ENCODE measurements at regions not wholly inside any gene's neighbourhood (a gene's known extent, or its start where the extent isn't known, plus 50 kb on each side); places are given as distances from the start of the nearest gene placed in this dataset.

- intact Hi-C loops (cut with micrococcal nuclease) = no loop called here
- no peak for DNase-seq
These were observed 133.1 kb upstream of the NPVF start for GRCh38 chr7:25361387-25361786.

GRCh38 chr7:25361863-25362262, 133.6 kb upstream of the NPVF start:
- Mint-ChIP-seq H3K4me3 (no peak overlapping the region), H3K4me1 (no peaks in the 10 kb centered on the region), H3K27me3 (peaks cover 35% of the 10 kb centered on the region), H3K9me3 (ENCODE audit: insufficient read depth) (no peaks in the 10 kb centered on the region), H3K27ac (no peak overlapping the region)
- Histone ChIP-seq H3K36me3 (replicated peaks in 1 of 2; ENCODE audit: control extremely low read depth in 1 of 2, control insufficient read depth in 1 of 2, extremely low read depth in 1 of 2, insufficient read depth in 2 of 2, low read length in 1 of 2) (no peaks in the 10 kb centered on the region), H3K4me1 (ENCODE audit: control insufficient read depth in 2 of 2, insufficient read depth in 2 of 2, low read length in 2 of 2) (no peaks in the 10 kb centered on the region), H2AFZ (ENCODE audit: insufficient read depth, low read depth, low read length, poor library complexity, severe bottlenecking) (no peak overlapping the region), H4K20me1 (ENCODE audit: control insufficient read depth, insufficient read depth, low read length, poor library complexity, severe bottlenecking) (no peaks in the 10 kb centered on the region), H3K9ac (ENCODE audit: low read length) (no peak overlapping the region), H3K4me2 (replicated peaks; ENCODE audit: low read depth, low read length, poor library complexity, severe bottlenecking) (no peak overlapping the region), H3K27ac (ENCODE audit: low read length in 2 of 2) (no peak overlapping the region), H3K9me3 (ENCODE audit: control extremely low read depth in 1 of 3, control insufficient read depth in 2 of 3, insufficient read depth in 1 of 3, low read length in 2 of 3) (no peaks in the 10 kb centered on the region), H3K4me3 (ENCODE audit: control extremely low read depth in 1 of 5, extremely low read depth in 1 of 5, insufficient read depth in 1 of 5, low read depth in 2 of 5, low read length in 4 of 5) (no peak overlapping the region), H3K27me3 (replicated peaks in 1 of 4; ENCODE audit: control extremely low read depth in 1 of 4, control insufficient read depth in 3 of 4, insufficient read depth in 4 of 4, low read length in 3 of 4) (peaks cover 0 to 2% (median 0%) of the 10 kb centered on the region in 4 experiments), H3K79me2 (ENCODE audit: control insufficient read depth, insufficient read depth, low read length) (no peaks in the 10 kb centered on the region)
- intact Hi-C loops (cut with micrococcal nuclease) = no loop called here
- ATAC-seq (ENCODE audit: low read depth) (no peak), DNase-seq (no peak)
- POLR2A ChIA-PET = no interaction called here
- WGBS (ENCODE audit: insufficient coverage) = no CpG with 5 or more reads among the region's 1 CpG
- CTCF ChIA-PET = no interaction called here
- no peak for TF ChIP-seq EZH2 (IDR thresholded peaks at IDR 0.05; ENCODE audit: borderline replicate concordance, insufficient read depth, low read depth, low read length, poor library complexity, severe bottlenecking)
- no peak for TF ChIP-seq CTCF (IDR thresholded peaks at IDR 0.05)

More at GRCh38 chr7:25361387-25361786, 133.1 kb upstream of the NPVF start:
- WGBS (ENCODE audit: insufficient coverage) = 100% methylated on average over 1 of the region's 5 CpGs
- Histone ChIP-seq H3K36me3 (replicated peaks in 1 of 2; ENCODE audit: control extremely low read depth in 1 of 2, control insufficient read depth in 1 of 2, extremely low read depth in 1 of 2, insufficient read depth in 2 of 2, low read length in 1 of 2) (no peaks in the 10 kb centered on the region), H3K4me2 (replicated peaks; ENCODE audit: low read depth, low read length, poor library complexity, severe bottlenecking) (no peak overlapping the region), H3K27ac (ENCODE audit: low read length in 2 of 2) (no peak overlapping the region), H3K27me3 (replicated peaks in 1 of 4; ENCODE audit: control extremely low read depth in 1 of 4, control insufficient read depth in 3 of 4, insufficient read depth in 4 of 4, low read length in 3 of 4) (peaks cover 0 to 2% (median 0%) of the 10 kb centered on the region in 4 experiments), H4K20me1 (ENCODE audit: control insufficient read depth, insufficient read depth, low read length, poor library complexity, severe bottlenecking) (no peaks in the 10 kb centered on the region), H3K9me3 (ENCODE audit: control extremely low read depth in 1 of 3, control insufficient read depth in 2 of 3, insufficient read depth in 1 of 3, low read length in 2 of 3) (no peaks in the 10 kb centered on the region), H3K4me1 (ENCODE audit: control insufficient read depth in 2 of 2, insufficient read depth in 2 of 2, low read length in 2 of 2) (no peaks in the 10 kb centered on the region), H3K79me2 (ENCODE audit: control insufficient read depth, insufficient read depth, low read length) (no peaks in the 10 kb centered on the region), H3K9ac (ENCODE audit: low read length) (no peak overlapping the region), H3K4me3 (ENCODE audit: control extremely low read depth in 1 of 5, extremely low read depth in 1 of 5, insufficient read depth in 1 of 5, low read depth in 2 of 5, low read length in 4 of 5) (no peak overlapping the region), H2AFZ (ENCODE audit: insufficient read depth, low read depth, low read length, poor library complexity, severe bottlenecking) (no peak overlapping the region)
- Mint-ChIP-seq H3K27ac (no peak overlapping the region), H3K4me1 (no peaks in the 10 kb centered on the region), H3K4me3 (no peak overlapping the region), H3K9me3 (ENCODE audit: insufficient read depth) (no peaks in the 10 kb centered on the region), H3K27me3 (peaks cover 37% of the 10 kb centered on the region)
- ChIA-PET CTCF (no interaction called here), POLR2A (no interaction called here)
- no peak for TF ChIP-seq EZH2 (IDR thresholded peaks at IDR 0.05; ENCODE audit: borderline replicate concordance, insufficient read depth, low read depth, low read length, poor library complexity, severe bottlenecking)
- no peak for ATAC-seq (ENCODE audit: low read depth)
